NB4 (cell line): ENCODE measurements at regions not wholly inside any gene's neighbourhood (a gene's known extent, or its start where the extent isn't known, plus 50 kb on each side); places are given as distances from the start of the nearest gene placed in this dataset.
"Not testable (repeated sequence)": the region's sequence is repeated elsewhere in the genome, so short reads cannot be mapped to it uniquely, and the experiment has no call there.

Source experiments
- DNase-seq: peaks from one replicate; pipeline ENCODE4 v3.0.0; 2010; ENCODE audit warnings: low read depth
- H3K4me3 ChIP-seq: one replicate; pipeline ENCODE4 v1.5.1; 2011; ENCODE audit warnings: mild to moderate bottlenecking, low read depth, low read length, moderate library complexity
- CTCF ChIP-seq: IDR thresholded peaks from one replicate; pipeline ENCODE4 v1.5.1; 2012; ENCODE audit warnings: low read depth, low read length
- MAX ChIP-seq: IDR thresholded peaks from 2 replicates; pipeline ENCODE4 v1.6.1; 2011; ENCODE audit warnings: low read depth, low read length
- MYC ChIP-seq: IDR thresholded peaks from 2 replicates; pipeline ENCODE4 v1.6.1; 2011; ENCODE audit warnings: low read depth, low read length
- POLR2A ChIP-seq: IDR thresholded peaks from 2 replicates; pipeline ENCODE4 v1.6.1; 2011; ENCODE audit warnings: mild to moderate bottlenecking; ENCODE audit not compliant: insufficient read length; ENCODE audit errors: extremely low read depth

- no peak for DNase-seq
- no peak overlapping the region for H3K4me3 ChIP-seq
- TF ChIP-seq MYC, result no peak
- TF ChIP-seq POLR2A, result no peak
- TF ChIP-seq CTCF, result no peak
- no peak for TF ChIP-seq MAX
These were observed 67.6 kb upstream of the AMN1 start for GRCh38 chr12:31796270-31796951.

GRCh38 chr12:31794745-31795144 is 65.9 kb upstream of the AMN1 start:
- H3K4me3 ChIP-seq, result no peak overlapping the region
- TF ChIP-seq MYC, result no peak
- TF ChIP-seq CTCF, result no peak
- TF ChIP-seq POLR2A, result no peak
- TF ChIP-seq MAX, result no peak
- no peak for DNase-seq

- H3K4me3 ChIP-seq, DNase-seq: not testable (repeated sequence)
These were observed 62.4 kb upstream of the AMN1 start for GRCh38 chr12:31791265-31791664.

- H3K4me3 ChIP-seq, result no peak overlapping the region
- TF ChIP-seq MYC (no peak), POLR2A (no peak), CTCF (no peak), MAX (no peak)
- DNase-seq, result no peak
These were observed 61.9 kb upstream of the AMN1 start for GRCh38 chr12:31790759-31791158.

- no peak for DNase-seq
- H3K4me3 ChIP-seq, result no peak overlapping the region
These were observed 56.5 kb upstream of the AMN1 start for GRCh38 chr12:31785318-31785717.

More at GRCh38 chr12:31785318-31785717, 56.5 kb upstream of the AMN1 start:
- TF ChIP-seq MAX (no peak), CTCF (no peak), MYC (no peak), POLR2A (no peak)
